Right kidney (tissue), 1 donor: ENCODE measurements at regions not wholly inside any gene's neighbourhood (a gene's known extent, or its start where the extent isn't known, plus 50 kb on each side); places are given as distances from the start of the nearest gene placed in this dataset.
"Not testable (repeated sequence)": the region's sequence is repeated elsewhere in the genome, so short reads cannot be mapped to it uniquely, and the experiment has no call there.

ENCODE experiments used
- DNase-seq: peaks from one replicate; pipeline ENCODE4 v3.0.0-alpha.2; 2016

GRCh38 chr5:67747096-67747495 is 468.5 kb upstream of the PIK3R1 start:
- DNase-seq: no peak

GRCh38 chr5:67746608-67747007 is 468.9 kb upstream of the PIK3R1 start:
- DNase-seq: not testable (repeated sequence)

GRCh38 chr5:67746103-67746502 is 469.5 kb upstream of the PIK3R1 start:
- no peak for DNase-seq

- DNase-seq: no peak
Measured at GRCh38 chr5:67732921-67733320, 482.6 kb upstream of the PIK3R1 start.

GRCh38 chr5:67732471-67732870 is 483.1 kb upstream of the PIK3R1 start:
- DNase-seq: no peak

GRCh38 chr5:67731886-67732285 is 483.7 kb upstream of the PIK3R1 start:
- DNase-seq: no peak

- no peak for DNase-seq
Measured at GRCh38 chr5:67730917-67731474, 484.6 kb upstream of the PIK3R1 start.

- no peak for DNase-seq
Measured at GRCh38 chr5:67728326-67728890, 487.1 kb upstream of the PIK3R1 start.

- DNase-seq: no peak
Measured at GRCh38 chr5:67725604-67726003, 490.0 kb upstream of the PIK3R1 start.

GRCh38 chr5:67724412-67725135 is 491.0 kb upstream of the PIK3R1 start:
- DNase-seq: no peak

- no peak for DNase-seq
Measured at GRCh38 chr5:67723873-67724272, 491.7 kb upstream of the PIK3R1 start.

GRCh38 chr5:67722582-67722981 is 493.0 kb upstream of the PIK3R1 start:
- DNase-seq: not testable (repeated sequence)

GRCh38 chr5:67720162-67720772 is 495.3 kb upstream of the PIK3R1 start:
- no peak for DNase-seq

- no peak for DNase-seq
Measured at GRCh38 chr5:67702008-67702407, 505.4 kb upstream of the CD180 start.

GRCh38 chr5:67699560-67699959 is 503.0 kb upstream of the CD180 start:
- DNase-seq: no peak

- no peak for DNase-seq
Measured at GRCh38 chr5:67696446-67696845, 499.8 kb upstream of the CD180 start.

- no peak for DNase-seq
Measured at GRCh38 chr5:67695369-67695768, 498.8 kb upstream of the CD180 start.

- DNase-seq: no peak
Measured at GRCh38 chr5:67694810-67695191, 498.2 kb upstream of the CD180 start.

- no peak for DNase-seq
Measured at GRCh38 chr5:67693956-67694809, 497.6 kb upstream of the CD180 start.

GRCh38 chr5:67686746-67687145 is 490.1 kb upstream of the CD180 start:
- no peak for DNase-seq

GRCh38 chr5:67681703-67682102 is 485.1 kb upstream of the CD180 start:
- DNase-seq: no peak

GRCh38 chr5:67680099-67680498 is 483.5 kb upstream of the CD180 start:
- no peak for DNase-seq
